GM12873 (cell line): ENCODE measurements at regions not wholly inside any gene's neighbourhood (a gene's known extent, or its start where the extent isn't known, plus 50 kb on each side); places are given as distances from the start of the nearest gene placed in this dataset.
A peak's percentile ranks its signal among the peaks of the same experiment; 100 is the strongest.

ENCODE experiments used
- TF ChIP-seq, protein P1 (sequence below): IDR thresholded peaks from 2 replicates; pipeline ENCODE4 v1.5.1; 2012; ENCODE audit warnings: low read depth, mild to moderate bottlenecking, moderate library complexity, low read length, control low read depth; ENCODE audit not compliant: insufficient read depth; ENCODE audit errors: missing control alignments

DNA sequence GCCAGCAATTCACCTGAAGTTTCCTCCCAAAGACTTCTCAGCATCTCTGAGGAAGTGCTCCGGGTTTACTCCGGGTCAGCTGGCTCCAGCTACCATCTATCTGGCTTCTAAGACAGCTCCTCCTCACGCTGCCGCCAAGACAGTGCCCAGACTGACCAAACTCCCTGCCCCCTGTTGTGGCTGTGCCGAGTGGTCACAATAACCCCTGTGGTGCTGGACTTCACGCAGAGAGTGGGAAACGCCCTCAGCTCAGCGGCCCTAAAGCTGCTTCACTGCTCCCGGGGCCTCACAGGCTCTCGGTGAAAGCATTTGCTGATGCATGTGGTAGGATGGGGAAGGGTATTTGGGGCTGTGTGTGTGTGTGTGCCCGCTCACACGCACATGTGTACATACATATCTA, 154.8 kb upstream of the ZNF236 start:
- TF ChIP-seq, protein P1, sequence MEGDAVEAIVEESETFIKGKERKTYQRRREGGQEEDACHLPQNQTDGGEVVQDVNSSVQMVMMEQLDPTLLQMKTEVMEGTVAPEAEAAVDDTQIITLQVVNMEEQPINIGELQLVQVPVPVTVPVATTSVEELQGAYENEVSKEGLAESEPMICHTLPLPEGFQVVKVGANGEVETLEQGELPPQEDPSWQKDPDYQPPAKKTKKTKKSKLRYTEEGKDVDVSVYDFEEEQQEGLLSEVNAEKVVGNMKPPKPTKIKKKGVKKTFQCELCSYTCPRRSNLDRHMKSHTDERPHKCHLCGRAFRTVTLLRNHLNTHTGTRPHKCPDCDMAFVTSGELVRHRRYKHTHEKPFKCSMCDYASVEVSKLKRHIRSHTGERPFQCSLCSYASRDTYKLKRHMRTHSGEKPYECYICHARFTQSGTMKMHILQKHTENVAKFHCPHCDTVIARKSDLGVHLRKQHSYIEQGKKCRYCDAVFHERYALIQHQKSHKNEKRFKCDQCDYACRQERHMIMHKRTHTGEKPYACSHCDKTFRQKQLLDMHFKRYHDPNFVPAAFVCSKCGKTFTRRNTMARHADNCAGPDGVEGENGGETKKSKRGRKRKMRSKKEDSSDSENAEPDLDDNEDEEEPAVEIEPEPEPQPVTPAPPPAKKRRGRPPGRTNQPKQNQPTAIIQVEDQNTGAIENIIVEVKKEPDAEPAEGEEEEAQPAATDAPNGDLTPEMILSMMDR, result no peak

DNA sequence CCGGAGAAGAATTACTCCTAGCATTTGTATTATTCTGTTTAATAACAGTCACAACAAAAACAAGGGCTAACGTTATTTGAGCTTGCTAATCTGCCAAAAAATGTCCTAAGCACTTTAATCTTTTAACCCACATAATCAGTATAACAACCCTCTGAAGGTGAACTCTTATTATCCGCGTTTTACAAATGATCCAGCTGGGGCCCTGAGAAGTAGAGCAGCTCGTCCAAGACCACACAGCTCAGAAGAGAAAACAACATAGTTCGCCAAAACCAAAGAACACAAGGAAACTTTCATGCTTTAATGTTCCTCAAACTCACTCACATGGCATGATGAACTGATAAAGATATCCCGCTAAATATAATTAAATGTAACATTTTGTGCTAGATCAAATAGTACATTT, 159.7 kb upstream of the ZNF236 start:
- TF ChIP-seq, protein P1, result no peak

DNA sequence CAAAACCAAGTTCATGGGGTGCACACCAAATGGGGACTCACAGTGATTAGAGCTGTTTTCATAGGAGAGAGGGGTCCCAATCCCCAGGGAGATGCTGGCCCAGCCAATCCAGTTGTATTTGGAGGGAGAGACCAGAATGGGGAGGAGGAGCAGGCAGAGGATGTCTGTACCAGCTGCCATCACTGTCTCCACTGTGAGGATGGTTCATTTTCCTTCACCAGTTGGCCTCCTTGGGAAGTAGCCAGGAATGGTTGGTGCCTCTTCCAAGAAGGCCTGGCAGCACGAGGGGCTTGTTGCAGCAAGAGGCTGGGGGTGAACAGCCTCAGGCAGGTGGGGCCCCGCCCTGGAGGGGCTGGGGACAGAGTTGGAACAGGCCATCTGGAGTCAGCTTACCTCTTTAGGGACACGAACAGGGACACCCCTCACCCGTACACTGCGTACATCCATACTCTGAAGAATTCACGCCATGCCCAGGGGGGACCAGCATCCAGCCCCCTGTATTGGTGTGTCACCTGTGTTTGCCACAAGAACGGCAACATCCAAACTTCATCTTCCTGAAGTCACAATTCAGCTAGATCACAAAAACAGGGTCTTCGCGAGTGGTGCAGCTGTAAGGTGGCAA, 161.7 kb upstream of the ZNF236 start:
- TF ChIP-seq, protein P1, result no peak

DNA sequence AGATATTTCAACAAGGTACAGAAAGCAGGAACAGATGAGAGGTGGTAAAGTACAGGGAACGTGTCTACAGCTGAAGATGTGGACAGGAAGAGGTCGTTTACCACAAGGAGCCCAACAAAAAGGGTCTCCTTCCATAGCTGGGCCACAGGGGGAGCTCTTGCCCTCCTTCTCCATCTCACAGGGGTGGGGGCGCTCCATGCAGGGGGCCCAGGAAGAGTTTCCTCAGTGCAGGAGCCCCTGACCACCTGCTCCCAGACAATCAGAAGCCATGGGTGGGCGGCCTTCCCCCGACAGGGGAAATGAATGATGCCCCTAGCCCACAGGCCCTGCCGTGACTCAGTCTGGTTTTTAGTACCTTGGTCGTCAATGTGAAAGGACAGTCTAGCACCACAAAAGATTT, 163.6 kb upstream of the ZNF516 start:
- TF ChIP-seq, protein P1, result peak; percentile 41

DNA sequence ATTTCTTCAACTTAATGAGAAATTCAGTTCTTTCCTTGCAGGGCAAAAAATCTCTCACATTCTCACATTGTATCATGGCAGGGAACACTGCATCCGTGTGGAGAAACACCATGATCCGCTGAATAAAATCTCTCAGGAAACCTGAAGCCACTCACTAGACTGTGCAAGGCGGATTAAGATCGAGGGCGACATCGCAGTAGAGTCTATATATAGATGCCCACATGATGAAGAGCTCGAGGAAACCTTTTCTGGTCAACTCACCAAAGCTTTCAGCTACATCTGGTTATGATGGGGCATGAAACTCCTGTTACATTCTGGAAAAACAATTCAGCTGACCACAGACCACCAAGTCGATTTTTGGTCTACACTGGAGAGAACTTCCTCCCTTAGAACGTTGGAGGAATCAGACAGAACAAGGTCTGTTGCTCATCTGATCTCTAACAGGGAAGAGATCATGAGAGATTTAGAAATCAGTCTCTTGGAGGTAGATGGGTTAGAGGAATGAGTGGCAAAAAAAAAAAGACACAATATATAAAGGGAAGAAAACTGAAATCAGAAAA, 162.9 kb upstream of the ZNF516 start:
- TF ChIP-seq, protein P1, result no peak

DNA sequence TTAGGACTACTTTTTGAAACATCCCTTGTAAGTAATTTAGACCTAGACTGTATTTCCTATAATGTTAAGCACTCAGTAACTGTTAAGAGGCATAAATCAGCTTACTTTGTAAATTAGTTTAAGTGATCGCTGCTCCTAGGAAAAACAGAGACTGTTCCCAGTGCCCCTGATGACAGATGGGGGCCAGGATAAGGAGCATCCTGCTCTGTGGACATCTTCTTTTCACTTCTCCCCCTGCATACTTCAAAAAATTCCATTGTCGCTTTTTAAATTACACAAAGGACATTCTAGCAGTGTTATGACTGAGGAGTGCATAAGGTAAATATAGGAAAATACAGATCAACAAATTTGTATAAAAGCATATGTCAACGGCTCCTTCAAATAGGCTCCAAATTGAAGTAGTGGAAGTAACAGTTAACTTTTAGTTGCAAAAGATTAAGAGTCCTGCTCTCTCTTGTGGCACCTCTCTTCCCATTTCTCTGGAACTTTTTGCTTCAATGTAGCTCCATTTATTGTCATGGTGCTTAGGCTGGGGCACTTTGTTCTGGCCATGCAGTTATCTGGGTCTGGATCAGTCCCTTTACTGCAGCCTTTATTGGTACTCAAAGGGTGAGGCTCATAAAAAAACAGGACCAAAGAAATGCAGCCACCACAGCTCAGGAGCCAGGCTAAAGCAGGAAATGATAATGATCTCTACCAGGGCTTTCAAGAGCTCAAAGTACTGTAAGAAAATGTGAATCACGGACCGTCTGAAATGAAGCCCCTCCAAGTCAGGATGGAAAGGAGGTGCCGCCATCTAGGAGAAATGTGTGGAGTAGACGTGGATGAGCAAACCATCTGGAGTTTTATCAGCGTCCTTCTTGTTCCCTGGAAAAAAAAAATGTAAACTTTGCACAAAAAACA, 162.1 kb upstream of the ZNF516 start:
- TF ChIP-seq, protein P1, result no peak

DNA sequence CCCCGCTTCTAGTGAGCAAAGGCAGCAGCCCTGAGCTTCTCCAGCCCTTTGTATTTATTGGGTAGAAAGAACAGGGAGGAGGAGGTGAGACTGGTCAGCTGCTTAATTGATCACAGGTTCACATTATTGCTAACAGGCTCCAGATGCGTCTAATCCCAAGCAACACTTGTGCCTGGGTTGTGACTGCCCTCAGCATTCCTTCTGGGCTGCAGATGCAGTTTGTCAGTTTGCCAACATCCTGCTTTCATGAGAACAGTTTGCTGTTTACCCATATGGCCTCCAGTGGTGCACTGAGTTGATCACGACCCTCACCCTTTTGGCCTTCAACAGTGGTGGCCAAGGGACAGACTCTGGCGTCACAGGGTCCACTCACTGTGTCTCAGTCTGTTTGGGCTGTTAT, 159.5 kb upstream of the ZNF516 start:
- TF ChIP-seq, protein P1, result no peak
